GM18507 (cell line): ENCODE measurements at regions not wholly inside any gene's neighbourhood (a gene's known extent, or its start where the extent isn't known, plus 50 kb on each side); places are given as distances from the start of the nearest gene placed in this dataset.
A peak's percentile ranks its signal among the peaks of the same experiment; 100 is the strongest.
"Not testable (repeated sequence)": the region's sequence is repeated elsewhere in the genome, so short reads cannot be mapped to it uniquely, and the experiment has no call there.

Experiments
- DNase-seq: peaks from one replicate; pipeline ENCODE4 v3.0.0; 2011; ENCODE audit warnings: low read depth; ENCODE audit not compliant: insufficient read length; ENCODE audit errors: extremely low spot score
- FAIRE-seq: peaks from 2 replicates; lab custom pipeline; 2011; peaks lifted over from hg19 to GRCh38; lab: Jason Lieb, UNC

GRCh38 chr7:94100723-94101345 lies 96.7 kb upstream of the BET1 start:
- no peak for FAIRE-seq

GRCh38 chr7:94104301-94104700 lies 100.1 kb upstream of the BET1 start:
- FAIRE-seq = no peak
- DNase-seq = no peak

More at GRCh38 chr7:94100723-94101345, 96.7 kb upstream of the BET1 start:
- no peak for DNase-seq

GRCh38 chr7:94109556-94109955 lies 105.4 kb upstream of the BET1 start:
- DNase-seq = no peak
- FAIRE-seq = no peak

- DNase-seq = no peak
- no peak for FAIRE-seq
Observed at GRCh38 chr7:94111009-94111408, 106.9 kb upstream of the BET1 start.

GRCh38 chr7:94115316-94115715 lies 111.2 kb upstream of the BET1 start:
- DNase-seq (no peak), FAIRE-seq (no peak)

GRCh38 chr7:94123136-94123535 lies 119.0 kb upstream of the BET1 start:
- DNase-seq (no peak), FAIRE-seq (no peak)

- no peak for DNase-seq
- no peak for FAIRE-seq
Observed at GRCh38 chr7:94127026-94127425, 122.9 kb upstream of the BET1 start.

GRCh38 chr7:94128072-94128471 lies 123.9 kb upstream of the BET1 start:
- DNase-seq (no peak), FAIRE-seq (no peak)

GRCh38 chr7:94129443-94130140 lies 125.4 kb upstream of the BET1 start:
- FAIRE-seq (no peak), DNase-seq (no peak)

- DNase-seq (no peak), FAIRE-seq (no peak)
Observed at GRCh38 chr7:94130716-94131115, 126.6 kb upstream of the BET1 start.

- FAIRE-seq (no peak), DNase-seq (no peak)
Observed at GRCh38 chr7:94133460-94133859, 129.3 kb upstream of the BET1 start.

- no peak for DNase-seq
- FAIRE-seq = no peak
Observed at GRCh38 chr7:94135180-94135579, 131.0 kb upstream of the BET1 start.

- FAIRE-seq = no peak
Observed at GRCh38 chr7:94142281-94142680, 138.1 kb upstream of the BET1 start.

GRCh38 chr7:94145602-94146001 lies 141.4 kb upstream of the BET1 start:
- DNase-seq (no peak), FAIRE-seq (no peak)

More at GRCh38 chr7:94142281-94142680, 138.1 kb upstream of the BET1 start:
- DNase-seq = no peak

- DNase-seq (no peak), FAIRE-seq (no peak)
Observed at GRCh38 chr7:94146408-94146807, 142.3 kb upstream of the BET1 start.

- FAIRE-seq = no peak
- DNase-seq = no peak
Observed at GRCh38 chr7:94149789-94150545, 145.8 kb upstream of the BET1 start.

- FAIRE-seq = no peak
- no peak for DNase-seq
Observed at GRCh38 chr7:94154182-94154581, 150.0 kb upstream of the BET1 start.

GRCh38 chr7:94154858-94155257 lies 150.7 kb upstream of the BET1 start:
- no peak for DNase-seq
- FAIRE-seq = no peak

GRCh38 chr7:94157659-94158306 lies 153.6 kb upstream of the BET1 start:
- FAIRE-seq = peak; percentile 56
- not testable (repeated sequence) for DNase-seq
